LNCAP (cell line): ENCODE measurements at regions not wholly inside any gene's neighbourhood (a gene's known extent, or its start where the extent isn't known, plus 50 kb on each side); places are given as distances from the start of the nearest gene placed in this dataset.

Source experiments
- TF ChIP-seq, protein P1 (sequence below): fragments of 450-650 bp; IDR thresholded peaks from 2 replicates; pipeline ENCODE4 v1.5.1; 2017; ENCODE audit warnings: mild to moderate bottlenecking

DNA sequence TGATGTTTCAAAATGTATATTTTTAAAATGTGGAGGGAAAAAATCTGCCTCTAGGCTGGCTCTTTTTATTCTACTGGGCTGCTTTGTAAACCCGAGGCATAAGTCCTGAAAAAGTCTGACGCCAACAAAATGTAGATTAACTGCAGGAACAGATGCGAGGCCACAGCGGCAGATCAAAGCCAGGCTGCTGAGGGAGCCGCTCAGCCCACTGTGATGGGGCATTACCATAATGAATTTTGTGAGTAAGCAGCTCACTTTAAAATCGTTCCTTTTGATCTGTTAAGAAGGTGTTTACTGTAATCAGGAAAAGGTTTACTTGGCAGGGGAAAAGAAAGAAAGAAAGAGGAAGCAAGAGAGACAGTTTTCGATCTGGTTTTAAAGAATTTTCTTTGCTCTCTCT, 269.0 kb downstream of the ICOS start:
- TF ChIP-seq, protein P1, sequence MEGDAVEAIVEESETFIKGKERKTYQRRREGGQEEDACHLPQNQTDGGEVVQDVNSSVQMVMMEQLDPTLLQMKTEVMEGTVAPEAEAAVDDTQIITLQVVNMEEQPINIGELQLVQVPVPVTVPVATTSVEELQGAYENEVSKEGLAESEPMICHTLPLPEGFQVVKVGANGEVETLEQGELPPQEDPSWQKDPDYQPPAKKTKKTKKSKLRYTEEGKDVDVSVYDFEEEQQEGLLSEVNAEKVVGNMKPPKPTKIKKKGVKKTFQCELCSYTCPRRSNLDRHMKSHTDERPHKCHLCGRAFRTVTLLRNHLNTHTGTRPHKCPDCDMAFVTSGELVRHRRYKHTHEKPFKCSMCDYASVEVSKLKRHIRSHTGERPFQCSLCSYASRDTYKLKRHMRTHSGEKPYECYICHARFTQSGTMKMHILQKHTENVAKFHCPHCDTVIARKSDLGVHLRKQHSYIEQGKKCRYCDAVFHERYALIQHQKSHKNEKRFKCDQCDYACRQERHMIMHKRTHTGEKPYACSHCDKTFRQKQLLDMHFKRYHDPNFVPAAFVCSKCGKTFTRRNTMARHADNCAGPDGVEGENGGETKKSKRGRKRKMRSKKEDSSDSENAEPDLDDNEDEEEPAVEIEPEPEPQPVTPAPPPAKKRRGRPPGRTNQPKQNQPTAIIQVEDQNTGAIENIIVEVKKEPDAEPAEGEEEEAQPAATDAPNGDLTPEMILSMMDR, result no peak

- TF ChIP-seq, protein P1, result no peak
Observed at GRCh38 chr2:204207866-204208265, 271.3 kb downstream of the ICOS start.

DNA sequence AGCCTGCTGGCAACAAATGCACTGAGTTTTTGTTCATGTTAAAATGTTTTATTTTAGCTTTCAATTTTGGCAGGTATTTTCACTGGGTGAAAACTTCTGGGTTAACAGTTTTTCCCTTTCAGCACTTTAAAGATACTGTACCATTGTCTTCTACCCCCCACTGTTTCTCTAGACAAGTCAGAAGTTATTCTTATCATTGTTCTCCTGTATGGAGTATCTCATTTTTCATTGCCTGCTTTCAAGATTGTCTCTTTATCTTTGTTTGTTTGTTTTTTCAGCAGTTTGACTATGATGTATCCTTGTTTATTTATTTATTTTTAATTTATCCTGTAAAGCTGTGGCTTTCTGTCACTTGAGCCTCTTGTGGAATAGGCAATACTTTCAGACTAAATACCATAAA, 277.0 kb downstream of the ICOS start:
- TF ChIP-seq, protein P1, result no peak

DNA sequence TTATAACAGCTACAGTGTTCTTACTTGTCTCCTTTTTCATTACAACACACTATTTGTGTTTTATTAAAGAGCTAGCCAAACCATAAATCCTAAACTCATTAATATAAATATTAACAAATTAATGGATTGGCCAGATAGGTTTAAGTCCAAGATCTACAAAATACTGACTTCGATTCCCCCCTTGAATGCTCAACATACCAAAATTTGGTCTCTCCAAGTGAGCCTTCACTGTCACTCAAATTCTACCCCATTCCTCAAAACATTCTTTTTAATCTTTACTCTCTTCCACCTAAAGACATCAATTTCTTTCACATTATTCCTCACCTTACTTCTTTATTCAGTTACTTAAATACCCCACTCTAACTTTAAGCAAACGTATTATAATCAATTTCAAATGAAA, 281.5 kb downstream of the ICOS start:
- TF ChIP-seq, protein P1, result no peak

DNA sequence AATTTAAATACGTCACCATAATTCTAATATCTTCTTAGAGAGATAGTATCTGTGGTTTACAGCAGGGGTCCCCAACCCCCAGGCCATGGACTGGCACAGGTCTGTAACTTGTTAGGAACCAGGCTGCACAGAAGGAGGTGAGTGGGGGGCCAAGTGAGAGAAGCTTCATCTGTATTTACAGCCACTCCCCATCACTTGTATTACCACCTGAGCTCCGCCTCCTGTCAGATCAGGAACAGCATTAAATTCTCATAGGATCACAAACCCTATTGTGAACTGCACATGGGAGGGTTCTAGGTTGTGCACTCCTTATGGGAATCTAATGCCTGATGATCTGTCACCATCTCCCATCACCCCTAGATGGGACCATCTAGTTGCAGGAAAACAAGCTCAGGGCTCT, 282.6 kb downstream of the ICOS start:
- TF ChIP-seq, protein P1, result no peak

GRCh38 chr2:204220896-204221295, 284.3 kb downstream of the ICOS start:
- TF ChIP-seq, protein P1, result no peak

DNA sequence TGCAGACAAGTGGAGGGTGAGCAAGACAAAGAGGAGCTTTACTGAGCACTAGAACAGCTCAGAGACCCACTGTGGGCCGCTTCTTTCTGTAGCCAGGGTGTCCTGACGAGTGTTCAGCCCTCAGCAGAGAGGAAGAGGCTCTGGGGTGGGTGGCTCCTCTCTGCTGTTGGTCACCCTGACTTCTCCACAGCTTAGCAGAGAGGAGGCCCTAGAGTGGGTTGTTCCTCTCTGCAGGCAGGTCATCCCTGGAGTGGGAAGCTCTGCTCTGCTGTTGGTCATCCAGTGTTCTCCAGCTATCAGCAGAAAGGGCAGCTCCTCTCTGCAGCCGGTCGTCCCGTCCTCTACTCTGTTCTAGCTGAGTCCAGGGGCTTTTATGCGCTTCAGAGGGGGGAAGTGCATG, 286.5 kb downstream of the ICOS start:
- TF ChIP-seq, protein P1, result no peak

DNA sequence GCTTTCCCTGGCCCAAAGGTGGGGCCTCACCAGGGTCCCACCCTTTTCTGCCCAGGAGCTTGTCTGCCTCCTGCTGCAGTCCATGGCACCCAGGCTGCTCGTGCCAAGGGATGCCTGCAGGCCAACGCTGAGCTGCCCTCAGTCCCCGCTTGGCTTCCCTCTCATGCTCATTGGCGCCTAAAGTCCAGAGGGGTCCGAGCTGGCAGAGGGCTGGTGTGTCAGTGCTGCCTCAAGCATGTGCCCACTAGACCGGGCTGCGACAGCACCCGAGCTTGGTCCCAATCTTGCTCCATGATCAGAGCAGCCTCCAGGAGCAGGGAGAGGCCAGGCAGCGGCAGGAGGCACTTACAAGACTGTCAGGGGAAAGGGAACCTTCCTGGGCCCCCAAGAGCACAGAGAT, 287.0 kb downstream of the ICOS start:
- TF ChIP-seq, protein P1, result no peak
